ENCODE measurements at regions not wholly inside any gene's neighbourhood (a gene's known extent, or its start where the extent isn't known, plus 50 kb on each side); places are given as distances from the start of the nearest gene placed in this dataset.

DNA sequence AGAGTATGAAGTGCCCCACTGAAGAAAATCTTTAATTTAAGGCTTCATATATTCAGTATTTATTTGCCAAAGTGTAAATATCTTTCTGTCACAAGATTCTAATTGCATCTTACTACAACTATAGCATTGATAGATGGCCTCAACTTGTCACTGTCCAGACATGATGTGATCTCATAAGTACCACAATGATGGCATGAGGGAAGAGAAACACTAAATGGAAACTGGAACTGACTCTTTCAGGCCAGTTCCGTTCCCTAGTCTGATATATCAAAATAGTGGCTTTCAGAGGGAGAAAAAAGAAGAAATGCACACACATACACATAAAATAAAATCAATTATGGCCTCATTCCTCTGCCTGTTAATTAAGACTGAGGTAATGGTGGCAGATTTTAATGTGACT, 615.7 kb downstream of the TBL1XR1 start:
- H3K27me3 Mint-ChIP-seq (ENCODE audit: unreplicated experiment) = no peaks in the 10 kb centered on the region
- H3K9me3 Mint-ChIP-seq (ENCODE audit: unreplicated experiment) = no peaks in the 10 kb centered on the region
- H3K4me1 Mint-ChIP-seq (ENCODE audit: low read depth, unreplicated experiment) = no peaks in the 10 kb centered on the region
- DNase-seq = no peak
- no peaks in the 10 kb centered on the region for H3K36me3 Mint-ChIP-seq (ENCODE audit: unreplicated experiment)
- no peak overlapping the region for H3K27ac Mint-ChIP-seq (ENCODE audit: unreplicated experiment)
- TF ChIP-seq, protein P1, sequence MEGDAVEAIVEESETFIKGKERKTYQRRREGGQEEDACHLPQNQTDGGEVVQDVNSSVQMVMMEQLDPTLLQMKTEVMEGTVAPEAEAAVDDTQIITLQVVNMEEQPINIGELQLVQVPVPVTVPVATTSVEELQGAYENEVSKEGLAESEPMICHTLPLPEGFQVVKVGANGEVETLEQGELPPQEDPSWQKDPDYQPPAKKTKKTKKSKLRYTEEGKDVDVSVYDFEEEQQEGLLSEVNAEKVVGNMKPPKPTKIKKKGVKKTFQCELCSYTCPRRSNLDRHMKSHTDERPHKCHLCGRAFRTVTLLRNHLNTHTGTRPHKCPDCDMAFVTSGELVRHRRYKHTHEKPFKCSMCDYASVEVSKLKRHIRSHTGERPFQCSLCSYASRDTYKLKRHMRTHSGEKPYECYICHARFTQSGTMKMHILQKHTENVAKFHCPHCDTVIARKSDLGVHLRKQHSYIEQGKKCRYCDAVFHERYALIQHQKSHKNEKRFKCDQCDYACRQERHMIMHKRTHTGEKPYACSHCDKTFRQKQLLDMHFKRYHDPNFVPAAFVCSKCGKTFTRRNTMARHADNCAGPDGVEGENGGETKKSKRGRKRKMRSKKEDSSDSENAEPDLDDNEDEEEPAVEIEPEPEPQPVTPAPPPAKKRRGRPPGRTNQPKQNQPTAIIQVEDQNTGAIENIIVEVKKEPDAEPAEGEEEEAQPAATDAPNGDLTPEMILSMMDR (IDR thresholded peaks at IDR 0.05; ENCODE audit: partially characterized antibody, unreplicated experiment) = no peak
- no peak overlapping the region for H3K4me3 Mint-ChIP-seq (ENCODE audit: unreplicated experiment)

DNA sequence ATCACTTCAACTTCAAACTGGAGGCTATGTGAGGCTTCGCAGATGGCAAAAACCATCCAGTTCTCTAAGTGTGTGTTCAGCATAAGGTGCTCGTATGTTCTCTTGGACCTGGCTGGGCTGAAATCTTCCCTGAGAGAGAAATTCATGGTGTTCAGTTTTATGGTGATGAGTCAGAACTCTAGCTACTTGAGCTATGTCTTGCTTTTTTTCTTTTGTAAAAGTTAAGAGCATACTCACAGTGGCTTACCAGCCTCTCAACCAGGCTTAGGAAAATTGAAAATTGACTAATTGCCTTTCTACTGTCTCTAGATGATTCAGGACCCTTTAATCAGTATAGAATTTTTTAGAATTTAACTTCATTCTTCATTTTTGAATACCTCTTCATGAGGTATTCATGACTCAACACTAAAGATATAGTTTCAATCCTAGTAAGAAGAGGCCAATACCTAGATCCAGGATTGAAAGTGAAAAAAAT, 617.5 kb downstream of the TBL1XR1 start:
- H3K36me3 Mint-ChIP-seq (ENCODE audit: unreplicated experiment) = no peaks in the 10 kb centered on the region
- no peaks in the 10 kb centered on the region for H3K27me3 Mint-ChIP-seq (ENCODE audit: unreplicated experiment)
- TF ChIP-seq, protein P1 (IDR thresholded peaks at IDR 0.05; ENCODE audit: partially characterized antibody, unreplicated experiment) = no peak
- H3K4me1 Mint-ChIP-seq (ENCODE audit: low read depth, unreplicated experiment) = no peaks in the 10 kb centered on the region
- H3K4me3 Mint-ChIP-seq (ENCODE audit: unreplicated experiment) = no peak overlapping the region
- H3K27ac Mint-ChIP-seq (ENCODE audit: unreplicated experiment) = no peak overlapping the region
- no peak for DNase-seq
- H3K9me3 Mint-ChIP-seq (ENCODE audit: unreplicated experiment) = no peaks in the 10 kb centered on the region

DNA sequence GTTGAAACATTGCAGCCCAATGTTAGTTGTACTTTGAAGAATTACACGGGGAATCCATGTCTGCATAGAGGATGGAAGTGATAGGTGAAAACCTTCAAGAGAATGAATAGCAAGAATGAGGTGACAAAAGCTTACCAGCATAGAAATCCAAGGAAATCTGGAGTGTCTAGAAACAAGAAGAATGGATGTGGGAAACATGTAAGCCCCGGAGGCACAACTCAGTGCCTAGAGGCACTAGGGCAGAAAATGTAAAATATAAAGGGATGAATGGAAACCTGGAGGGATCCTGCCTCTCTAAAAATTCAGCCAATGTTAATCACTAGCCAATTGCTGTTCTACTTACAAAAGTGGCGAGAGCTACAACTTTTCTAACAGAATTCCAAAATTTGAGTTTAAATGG, 619.0 kb downstream of the TBL1XR1 start:
- no peaks in the 10 kb centered on the region for H3K4me1 Mint-ChIP-seq (ENCODE audit: low read depth, unreplicated experiment)
- H3K9me3 Mint-ChIP-seq (ENCODE audit: unreplicated experiment) = no peaks in the 10 kb centered on the region
- H3K27ac Mint-ChIP-seq (ENCODE audit: unreplicated experiment) = no peak overlapping the region
- TF ChIP-seq, protein P1 (IDR thresholded peaks at IDR 0.05; ENCODE audit: partially characterized antibody, unreplicated experiment) = no peak
- no peak overlapping the region for H3K4me3 Mint-ChIP-seq (ENCODE audit: unreplicated experiment)
- no peaks in the 10 kb centered on the region for H3K36me3 Mint-ChIP-seq (ENCODE audit: unreplicated experiment)
- DNase-seq = no peak
- no peaks in the 10 kb centered on the region for H3K27me3 Mint-ChIP-seq (ENCODE audit: unreplicated experiment)

DNA sequence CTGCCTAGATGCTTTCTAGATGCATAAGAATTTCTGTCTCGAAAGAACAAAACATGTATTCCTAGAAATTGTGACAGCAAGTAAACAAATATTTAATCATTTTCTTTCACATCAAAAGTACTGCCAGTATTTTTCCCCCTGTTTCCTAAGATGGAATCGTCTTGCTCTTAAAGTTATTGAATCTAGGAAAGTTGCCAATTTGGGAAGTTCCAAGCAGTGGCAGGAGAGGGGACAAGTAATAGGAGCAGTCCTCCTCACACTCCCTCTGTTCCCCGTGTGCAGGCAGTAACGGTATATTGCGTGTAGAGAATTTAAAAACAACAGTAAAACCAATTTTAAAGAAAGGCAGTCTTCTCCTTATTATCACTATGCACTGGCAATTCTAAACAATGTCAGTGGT, 619.8 kb downstream of the TBL1XR1 start:
- TF ChIP-seq, protein P1 (IDR thresholded peaks at IDR 0.05; ENCODE audit: partially characterized antibody, unreplicated experiment) = no peak
- no peaks in the 10 kb centered on the region for H3K4me1 Mint-ChIP-seq (ENCODE audit: low read depth, unreplicated experiment)
- no peak for DNase-seq

DNA sequence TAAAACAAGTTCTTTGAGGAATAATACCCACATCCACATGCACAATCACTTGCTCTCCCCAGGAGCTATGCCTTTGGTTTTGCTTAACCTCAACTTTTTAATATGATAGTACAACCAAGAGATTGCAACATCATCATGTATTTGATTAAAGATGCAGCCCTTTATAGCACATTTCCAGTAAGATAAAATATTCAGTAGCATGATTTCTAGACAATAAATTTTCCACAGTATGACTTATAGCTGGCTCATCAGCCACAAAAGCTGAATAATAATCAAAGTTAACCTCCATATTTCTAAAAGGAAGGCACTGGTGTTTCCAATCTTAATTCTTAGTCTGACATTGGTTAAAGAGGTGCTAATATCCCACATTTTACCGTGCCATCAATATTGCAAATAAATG, 622.5 kb downstream of the TBL1XR1 start:
- no peaks in the 10 kb centered on the region for H3K9me3 Mint-ChIP-seq (ENCODE audit: unreplicated experiment)
- H3K27me3 Mint-ChIP-seq (ENCODE audit: unreplicated experiment) = no peaks in the 10 kb centered on the region
- DNase-seq = no peak
- no peaks in the 10 kb centered on the region for H3K36me3 Mint-ChIP-seq (ENCODE audit: unreplicated experiment)
- TF ChIP-seq, protein P1 (IDR thresholded peaks at IDR 0.05; ENCODE audit: partially characterized antibody, unreplicated experiment) = no peak
- H3K4me1 Mint-ChIP-seq (ENCODE audit: low read depth, unreplicated experiment) = peaks cover 11% of the 10 kb centered on the region
- H3K27ac Mint-ChIP-seq (ENCODE audit: unreplicated experiment) = no peak overlapping the region
- no peak overlapping the region for H3K4me3 Mint-ChIP-seq (ENCODE audit: unreplicated experiment)

More for the DNA sequence above, 619.8 kb downstream of the TBL1XR1 start:
- Mint-ChIP-seq H3K36me3 (ENCODE audit: unreplicated experiment) (no peaks in the 10 kb centered on the region), H3K27me3 (ENCODE audit: unreplicated experiment) (no peaks in the 10 kb centered on the region), H3K27ac (ENCODE audit: unreplicated experiment) (no peak overlapping the region), H3K4me3 (ENCODE audit: unreplicated experiment) (no peak overlapping the region), H3K9me3 (ENCODE audit: unreplicated experiment) (no peaks in the 10 kb centered on the region)

Measured in glutamatergic neuron (in vitro differentiated cells).